Effector CD4-positive, alpha-beta T cell (primary cell): ENCODE measurements at regions not wholly inside any gene's neighbourhood (a gene's known extent, or its start where the extent isn't known, plus 50 kb on each side); places are given as distances from the start of the nearest gene placed in this dataset.
"Not testable (repeated sequence)": the region's sequence is repeated elsewhere in the genome, so short reads cannot be mapped to it uniquely, and the experiment has no call there.

ENCODE experiments used
- DNase-seq: peaks from one replicate; pipeline ENCODE4 v3.0.0-alpha.2; 2020

DNA sequence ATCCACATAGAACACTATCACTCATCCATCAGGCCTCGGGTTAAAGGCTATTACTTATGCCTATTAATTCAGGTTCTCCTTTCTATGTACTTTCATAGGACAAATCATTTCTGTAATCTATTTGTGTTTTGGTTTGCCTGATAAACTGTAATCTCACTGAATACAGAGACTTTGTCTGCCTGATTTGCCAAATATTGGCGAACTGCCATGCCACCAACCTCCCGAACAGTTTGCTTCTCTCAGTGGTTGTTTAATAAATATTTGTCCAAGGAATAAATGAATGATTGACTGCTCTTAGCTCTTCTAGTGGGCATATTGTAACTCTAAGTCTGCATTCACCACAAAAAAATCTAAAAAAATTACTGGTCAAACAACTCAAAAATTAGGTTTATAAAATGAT lies 170.1 kb upstream of the ZFP64 start:
- DNase-seq = no peak

DNA sequence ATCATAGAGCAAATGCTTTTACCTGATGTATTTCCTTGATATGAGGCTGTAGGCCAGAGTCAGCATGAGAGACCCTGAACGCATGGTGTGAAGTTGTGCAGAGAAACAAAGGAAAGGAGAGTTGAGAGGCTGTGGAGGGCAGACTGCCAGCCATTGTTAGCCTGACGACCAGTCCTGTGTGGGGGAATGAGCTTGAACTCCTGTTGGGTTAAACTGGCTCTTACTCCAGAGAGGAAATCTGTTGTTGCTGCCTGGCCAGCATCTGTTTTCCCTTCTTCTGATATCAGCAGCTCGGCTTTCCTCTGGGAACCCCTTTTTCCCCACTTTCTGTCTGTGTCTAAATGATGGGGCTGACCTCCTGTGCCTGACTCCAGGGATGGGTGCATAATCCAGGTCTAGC lies 158.2 kb upstream of the ZFP64 start:
- DNase-seq = no peak

DNA sequence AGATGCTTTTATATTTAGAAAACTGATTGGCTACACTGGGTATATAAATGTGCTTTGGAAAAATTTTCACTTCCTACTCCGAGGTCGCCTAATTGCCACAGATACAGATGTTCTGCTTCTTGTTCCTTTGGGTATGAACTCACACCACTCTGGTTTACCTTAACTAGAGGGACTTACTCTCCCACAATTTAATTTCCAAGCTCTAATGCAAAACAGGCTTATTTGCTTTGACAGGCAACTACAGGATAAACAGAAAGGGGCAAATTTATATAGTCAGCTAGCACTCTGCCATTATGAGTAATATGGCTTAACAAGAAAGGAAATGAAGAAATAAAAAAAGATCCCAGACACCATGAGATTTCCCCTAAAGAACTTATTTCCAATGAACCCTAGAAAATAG lies 156.9 kb upstream of the ZFP64 start:
- no peak for DNase-seq

DNA sequence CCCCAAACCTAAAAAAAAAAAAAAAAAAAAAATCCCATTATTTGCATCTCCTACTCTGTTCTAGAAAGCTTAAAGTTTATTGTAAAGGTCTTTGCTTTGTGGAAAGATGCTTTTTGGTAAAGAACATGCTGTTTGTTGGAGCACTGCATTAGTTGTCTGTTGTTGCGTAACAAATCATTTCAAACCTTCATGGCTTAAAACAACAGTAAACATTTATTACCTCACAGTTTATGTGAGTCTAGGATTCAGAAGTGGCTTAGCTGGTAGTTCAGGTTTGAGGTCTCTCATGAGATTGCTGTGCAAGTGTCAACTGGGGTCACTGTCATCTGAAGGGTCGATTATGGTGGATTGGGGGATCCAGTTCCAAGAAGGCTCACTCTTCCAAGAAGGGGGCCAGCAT lies 155.2 kb upstream of the ZFP64 start:
- DNase-seq = no peak

DNA sequence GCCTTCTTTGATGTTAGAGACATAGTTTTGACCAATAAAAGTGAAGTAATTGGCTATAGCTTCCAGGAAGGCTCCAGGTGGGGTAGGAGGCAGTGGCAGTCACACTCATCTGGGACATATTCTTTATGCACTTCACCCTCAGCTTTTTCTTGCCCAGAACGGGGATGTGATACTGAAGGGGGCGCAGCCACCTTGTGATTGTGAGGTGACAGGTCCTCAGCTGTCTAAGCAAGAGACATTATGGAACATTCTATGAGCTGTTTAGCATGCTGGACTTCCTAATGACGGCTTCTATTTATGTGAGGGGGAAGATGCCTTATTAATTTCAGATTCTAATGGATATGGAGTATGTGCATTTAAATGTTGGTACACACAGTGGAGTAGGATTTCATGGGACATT lies 151.3 kb upstream of the ZFP64 start:
- no peak for DNase-seq

DNA sequence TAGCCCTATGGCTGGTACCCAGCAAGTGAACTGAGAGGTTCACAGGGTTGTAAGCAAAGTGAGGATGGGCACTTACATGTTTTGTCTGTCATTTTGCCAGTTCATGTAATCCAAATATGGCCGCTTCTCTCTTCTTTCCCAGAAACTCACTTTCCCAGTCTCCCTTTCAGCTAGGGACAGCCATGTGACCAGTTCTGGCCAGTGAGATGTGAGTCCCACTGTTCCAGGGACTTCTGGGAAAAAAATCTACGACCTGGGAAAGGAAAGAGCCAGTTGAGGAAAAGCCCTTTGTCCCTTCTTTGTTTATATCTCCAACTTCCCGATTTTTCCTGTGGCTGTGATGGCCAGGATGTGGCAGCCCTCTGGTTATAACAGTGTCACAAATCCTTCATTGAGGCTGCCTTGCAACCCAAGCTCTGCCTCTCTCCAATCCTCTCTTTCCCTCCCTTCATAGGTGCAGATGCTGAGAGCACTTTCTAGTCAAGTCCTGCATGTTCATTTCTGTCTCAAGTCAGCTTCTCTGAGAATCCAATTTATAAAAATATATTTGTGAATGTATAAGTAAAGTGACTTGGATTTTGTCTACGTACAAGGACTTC lies 148.6 kb upstream of the ZFP64 start:
- DNase-seq = no peak

DNA sequence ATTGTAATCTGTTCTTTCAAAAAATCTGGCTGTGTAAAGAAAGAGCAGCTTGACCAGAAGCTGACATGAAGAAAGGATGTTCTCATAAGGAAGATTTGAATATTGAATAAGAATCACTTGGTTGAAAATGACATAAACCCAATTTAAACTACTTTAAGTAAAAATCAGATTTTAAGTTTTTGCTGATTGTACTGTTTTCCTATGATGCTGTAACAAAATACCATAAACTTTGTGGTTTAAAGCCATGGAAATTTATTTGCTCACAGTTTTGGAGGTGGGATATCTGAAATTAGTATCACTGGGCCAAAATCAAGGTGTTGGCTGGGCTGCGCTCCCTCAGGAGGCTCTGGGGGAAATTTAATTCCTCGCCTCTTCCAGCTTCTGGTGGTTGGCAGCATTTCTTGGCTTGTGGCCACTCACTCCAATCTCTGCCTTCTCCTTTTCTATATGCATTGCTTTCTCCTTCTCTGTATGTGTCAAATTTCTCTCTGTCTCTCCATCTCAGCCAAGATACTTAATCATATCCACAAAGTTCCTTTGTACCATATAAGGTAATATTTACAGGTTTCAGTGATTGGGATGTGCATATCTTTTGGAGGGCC lies 141.2 kb upstream of the ZFP64 start:
- no peak for DNase-seq

DNA sequence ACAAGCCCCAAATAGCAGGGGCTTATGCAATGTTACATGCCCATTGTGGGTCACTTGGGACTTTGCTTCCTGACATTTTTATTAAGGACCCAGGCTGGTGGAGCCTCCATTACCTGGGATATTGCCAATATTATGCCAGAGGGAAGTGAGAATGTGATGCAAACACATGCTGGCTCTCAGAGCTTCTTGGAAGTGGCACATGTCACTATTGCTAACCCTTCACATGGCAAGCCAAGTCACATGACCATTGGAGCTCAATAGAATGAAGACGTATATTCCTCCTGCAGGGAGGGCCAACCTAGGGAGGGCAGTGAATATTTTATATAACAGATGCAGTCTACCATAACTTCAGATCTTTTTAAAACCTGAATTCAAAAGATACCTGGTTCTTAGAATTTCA lies 140.7 kb upstream of the ZFP64 start:
- no peak for DNase-seq

DNA sequence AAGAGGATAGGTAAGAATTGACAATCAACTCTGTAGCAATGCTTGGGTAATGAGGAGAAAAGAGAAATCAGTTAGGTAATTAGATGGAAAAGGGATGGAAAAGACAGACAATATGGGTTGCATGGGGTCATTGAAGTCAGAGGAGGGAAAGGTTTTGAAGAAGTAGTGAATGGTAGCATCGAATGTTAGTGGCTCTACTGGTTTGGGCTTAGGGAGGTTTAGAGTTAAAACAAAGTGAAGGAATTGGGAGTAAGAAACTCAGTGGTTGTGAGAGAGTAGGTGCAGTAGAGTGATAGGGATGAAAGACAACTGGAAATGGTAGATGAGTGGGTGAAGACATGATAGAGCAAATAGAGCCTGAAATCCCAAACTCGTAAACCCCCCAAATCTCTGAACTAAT lies 140.1 kb upstream of the ZFP64 start:
- DNase-seq = no peak

DNA sequence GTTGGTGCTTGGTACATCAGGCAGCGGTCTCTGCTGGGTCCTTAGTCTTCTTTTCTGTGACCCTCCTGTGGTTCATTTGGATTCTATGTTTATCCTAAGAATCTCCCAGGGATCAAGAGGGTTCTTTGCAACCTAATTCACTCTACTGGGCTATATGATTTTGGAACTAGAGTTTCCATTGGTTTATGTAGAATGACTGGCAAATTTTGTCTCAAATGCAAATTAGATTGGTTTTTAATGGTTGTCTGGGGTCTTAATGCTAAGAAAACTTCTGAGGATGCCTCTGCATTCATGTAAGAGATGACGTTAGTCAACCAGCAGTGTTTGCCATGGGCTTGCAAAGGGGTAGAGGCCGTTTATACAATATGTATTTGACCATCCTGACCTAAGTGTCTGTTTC lies 129.8 kb upstream of the ZFP64 start:
- DNase-seq = no peak

DNA sequence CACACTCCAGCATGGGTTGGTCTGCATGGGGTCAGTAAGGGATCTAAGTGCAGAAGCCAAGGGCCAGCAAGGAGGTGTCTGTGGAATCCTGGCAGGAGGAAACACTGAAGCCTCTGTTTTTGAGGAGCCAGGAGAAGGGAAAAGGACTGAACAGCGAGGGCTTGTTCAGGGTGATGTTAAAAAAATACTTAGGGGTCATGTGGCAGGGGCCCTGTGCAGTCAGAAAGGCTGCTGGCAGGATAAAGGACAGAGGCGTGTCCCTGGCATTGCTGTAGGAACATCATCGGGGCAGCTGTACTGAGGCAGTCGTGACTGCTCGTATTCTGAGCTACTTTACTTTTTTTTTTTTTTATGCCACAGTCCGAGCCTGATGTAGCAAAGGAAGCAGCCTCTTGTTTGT lies 127.1 kb upstream of the ZFP64 start:
- DNase-seq = no peak

DNA sequence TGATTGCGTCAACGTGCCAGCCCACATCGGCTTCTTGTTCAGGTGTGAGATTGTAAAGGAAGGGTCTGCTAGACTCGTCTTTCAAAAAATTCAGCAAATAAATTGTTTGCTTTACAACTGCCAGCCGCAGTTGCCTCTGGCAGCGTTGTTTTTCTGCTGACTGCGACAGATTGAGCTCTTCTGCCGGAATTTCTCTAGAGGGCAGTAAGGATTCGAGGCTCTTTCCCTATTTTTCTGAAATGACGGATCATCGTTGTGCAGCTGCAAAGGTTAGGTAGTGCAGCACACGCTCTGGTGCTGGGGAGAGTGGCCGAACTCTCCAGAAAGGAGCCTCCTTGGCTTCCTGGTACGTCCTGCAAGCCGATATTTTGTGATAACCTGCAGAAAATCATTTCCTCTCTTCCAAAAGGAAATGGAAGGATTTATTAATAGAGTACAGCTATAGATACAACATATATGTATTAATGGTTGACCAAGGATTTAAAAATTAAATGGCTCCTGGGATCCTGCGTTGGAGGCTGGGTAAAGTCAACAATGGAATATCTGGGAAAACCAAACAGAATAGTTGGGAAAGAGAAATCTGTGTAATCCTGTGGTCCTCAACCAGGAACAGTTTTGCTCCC lies 121.9 kb upstream of the ZFP64 start:
- no peak for DNase-seq

DNA sequence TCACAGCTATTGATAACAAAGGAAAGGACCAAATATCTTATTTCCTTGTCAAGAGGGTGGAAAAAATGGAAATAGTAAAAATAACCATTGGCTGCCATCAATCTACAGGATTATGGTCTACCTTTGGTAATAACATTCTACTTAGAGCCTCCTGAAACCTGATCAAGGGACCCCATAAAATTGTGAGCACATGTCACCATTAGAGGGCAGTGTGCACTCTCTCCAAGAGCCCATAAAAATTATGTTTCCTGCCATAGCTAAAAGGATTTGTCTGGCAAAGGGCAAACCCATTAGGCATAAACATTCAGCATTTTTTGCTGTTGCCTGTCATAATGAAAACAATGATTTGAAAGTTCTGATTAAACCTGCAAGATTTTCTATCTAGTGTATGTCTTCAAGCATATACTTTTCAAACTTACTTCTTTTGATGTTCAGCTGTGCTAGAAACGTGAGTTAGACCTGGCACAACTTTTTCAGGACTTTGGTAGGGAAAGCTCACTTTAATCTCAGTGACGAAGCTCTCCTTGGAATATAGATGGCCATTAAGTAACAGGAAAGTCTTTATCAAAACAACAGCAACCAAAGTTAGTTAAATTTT lies 120.7 kb upstream of the ZFP64 start:
- peak; percentile 30 for DNase-seq

DNA sequence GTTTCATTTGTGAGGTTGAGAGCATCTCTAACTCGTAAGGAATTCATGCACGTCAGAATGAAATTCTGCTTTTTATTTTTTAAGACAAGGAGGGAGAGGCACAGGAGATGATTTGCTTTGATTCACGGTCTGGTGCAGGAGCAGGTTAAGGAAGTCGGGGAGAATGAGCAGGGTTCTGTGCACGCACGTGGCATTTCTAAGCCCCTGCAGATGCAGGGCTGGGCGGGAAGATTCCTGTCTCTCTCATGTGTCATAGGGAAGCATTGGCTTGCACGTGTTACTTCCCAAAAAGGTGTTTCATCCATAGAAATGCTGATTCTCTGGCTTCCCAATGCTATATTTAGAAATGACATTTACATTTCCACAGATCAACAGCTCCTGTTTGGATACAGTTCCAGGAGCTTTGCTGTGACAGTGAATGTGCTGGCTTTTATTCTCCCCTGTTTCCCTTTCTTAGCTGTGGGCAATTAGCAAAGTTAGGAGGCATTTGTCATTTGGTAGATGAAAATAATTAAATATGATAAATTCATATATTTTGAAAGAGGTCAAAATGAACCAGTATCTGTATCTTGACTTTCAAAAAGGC lies 119.7 kb upstream of the ZFP64 start:
- no peak for DNase-seq

DNA sequence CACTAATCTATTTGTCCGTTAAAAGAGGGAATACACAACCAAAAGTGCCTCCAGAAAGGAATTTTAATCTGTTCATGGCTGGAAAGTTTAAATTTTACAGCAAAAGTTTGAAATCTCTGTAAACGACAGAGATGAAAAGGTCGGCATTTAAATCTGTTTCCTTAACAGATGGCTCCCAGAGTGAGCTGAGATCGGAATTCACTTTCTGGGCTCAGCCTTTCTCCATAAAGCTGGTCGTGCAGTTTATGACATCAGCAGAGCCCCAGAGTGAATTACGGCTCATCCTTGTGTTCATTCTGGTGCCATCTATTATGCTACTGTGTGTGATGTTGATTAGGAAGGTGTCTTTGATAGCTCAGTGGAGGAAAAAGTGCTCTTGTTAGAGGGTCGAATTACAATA lies 117.6 kb upstream of the ZFP64 start:
- no peak for DNase-seq

DNA sequence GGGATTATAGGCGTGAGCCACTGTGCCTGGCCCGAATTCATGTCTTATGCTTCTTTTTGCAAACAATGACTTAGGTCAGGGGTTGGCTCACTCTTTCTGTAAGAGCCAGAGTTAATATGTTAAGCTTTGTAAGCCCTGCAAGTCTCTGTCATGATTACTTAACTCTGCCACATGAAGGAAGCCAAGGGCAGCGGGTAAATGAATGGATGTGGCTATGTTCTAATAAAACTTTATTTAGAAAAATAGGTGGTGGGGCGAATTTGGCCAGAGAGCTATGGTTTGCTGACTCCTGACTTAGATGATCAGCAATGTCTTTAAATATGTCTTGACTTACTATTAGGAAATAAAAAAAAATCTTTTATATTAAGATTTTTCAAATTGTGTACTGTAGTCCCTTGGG lies 114.9 kb upstream of the ZFP64 start:
- no peak for DNase-seq

DNA sequence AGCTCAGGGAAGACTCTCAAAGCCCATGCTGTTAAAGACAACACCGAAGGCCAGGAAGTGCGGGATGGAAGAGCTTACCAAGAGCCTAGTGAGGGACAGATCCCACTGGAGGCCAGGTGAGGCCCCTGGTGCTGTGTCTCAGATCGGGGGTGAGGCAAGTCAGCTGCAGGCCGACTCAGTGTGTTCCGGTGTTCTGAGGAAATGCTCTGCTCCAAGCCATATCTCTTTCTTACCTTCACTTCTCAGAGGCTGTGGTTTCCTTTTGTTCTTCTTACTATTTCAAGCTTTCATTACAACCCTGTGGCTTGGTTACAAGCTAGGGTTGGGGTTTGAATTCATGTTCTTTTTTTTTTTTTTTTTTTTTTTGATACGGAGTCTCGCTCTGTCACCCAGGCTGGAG lies 114.3 kb upstream of the ZFP64 start:
- DNase-seq = no peak

DNA sequence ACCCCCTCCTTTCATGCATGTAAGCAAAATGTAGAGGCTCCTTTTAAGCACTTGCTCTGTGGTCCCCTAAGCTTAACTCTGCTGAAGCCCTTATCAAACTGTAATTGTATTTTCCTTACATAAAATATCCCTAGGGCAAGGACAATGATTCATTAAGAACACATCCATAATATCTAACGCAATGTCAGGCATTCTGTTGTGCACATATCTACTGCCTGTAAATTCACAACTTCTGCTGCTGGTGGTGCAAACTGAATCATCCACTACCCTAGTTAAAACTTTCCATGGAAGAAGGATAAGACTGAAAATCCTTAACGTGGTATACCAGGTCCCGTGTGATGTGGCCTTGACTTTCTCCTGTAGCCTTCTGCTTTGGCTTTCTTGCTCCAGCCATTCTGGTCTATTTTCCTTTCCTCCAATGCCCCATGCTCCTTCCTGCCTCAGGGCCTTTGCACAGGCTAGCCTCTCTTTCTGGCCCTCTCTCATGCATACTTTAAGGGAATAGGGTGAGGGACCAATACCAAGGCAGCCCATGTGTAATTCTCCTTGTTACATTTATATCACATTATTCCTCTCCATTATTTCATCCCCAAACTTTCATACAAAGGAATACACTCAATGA lies 113.6 kb upstream of the ZFP64 start:
- DNase-seq = no peak

DNA sequence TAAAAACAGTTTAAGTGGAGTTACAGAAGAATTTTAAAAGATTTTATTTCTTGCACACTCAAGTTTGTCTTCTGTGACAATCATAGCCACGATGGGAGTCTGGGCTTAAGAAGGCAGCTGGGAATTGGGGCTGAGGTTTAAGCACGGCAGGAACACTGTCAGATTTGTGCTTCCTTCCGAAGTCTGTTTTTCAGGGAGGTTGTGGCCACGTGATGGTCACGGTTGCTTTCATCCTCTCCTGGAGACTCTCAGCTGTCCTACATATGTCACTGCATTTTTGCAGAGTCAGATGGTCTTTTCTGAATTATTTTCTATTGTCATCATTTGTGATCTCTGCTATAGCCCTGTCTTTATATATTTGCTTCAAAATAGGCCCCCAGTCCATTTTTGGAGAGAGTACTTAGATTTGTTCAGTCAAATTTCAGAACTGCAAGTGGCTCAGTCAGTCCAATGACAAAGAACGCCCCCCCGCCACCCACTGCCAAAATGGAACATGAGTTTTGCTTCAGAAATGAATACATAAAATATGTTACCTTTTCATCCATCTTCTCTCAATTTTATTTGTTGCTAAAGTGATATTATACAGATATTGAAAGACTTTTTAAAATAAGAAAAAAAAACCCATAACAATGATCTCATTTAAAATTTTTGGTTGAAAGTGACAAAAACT lies 111.8 kb upstream of the ZFP64 start:
- no peak for DNase-seq

DNA sequence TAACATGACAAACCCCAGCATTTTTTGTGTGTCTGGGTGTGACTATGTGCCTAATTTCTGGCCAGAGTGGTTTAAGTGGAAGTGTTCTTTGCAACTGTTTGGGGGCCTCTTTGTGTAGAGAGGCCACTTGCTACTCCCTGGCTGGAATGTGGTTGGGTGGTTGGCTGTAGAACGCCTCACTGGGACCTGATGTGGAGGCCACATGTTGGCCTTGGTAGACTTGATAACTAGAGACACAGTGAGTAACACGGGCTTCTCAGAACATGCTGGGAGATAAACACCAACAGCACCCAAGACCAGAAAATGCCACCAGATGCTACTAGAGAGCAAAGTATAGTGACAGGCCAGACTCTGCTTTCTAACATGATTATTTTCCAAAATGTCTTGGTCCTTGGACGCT lies 111.2 kb upstream of the ZFP64 start:
- no peak for DNase-seq

DNA sequence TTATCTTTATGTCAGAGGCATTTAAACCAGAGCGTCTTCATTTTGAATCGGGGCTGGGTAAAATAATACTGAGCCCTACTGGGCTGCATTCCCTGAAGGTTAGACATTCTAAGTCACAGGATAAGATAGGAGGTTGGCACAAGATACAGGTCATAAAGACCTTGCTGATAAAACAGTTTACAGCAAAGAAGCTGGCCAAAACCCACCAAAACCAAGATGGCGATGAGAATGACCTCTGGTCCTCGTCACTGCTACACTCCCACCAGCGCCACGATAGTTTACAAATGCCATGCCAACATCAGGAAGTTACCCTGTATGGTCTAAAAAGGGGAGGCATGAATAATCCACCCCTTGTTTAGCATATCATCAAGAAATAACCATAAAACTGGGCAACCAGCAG lies 110.5 kb upstream of the ZFP64 start:
- not testable (repeated sequence) for DNase-seq

DNA sequence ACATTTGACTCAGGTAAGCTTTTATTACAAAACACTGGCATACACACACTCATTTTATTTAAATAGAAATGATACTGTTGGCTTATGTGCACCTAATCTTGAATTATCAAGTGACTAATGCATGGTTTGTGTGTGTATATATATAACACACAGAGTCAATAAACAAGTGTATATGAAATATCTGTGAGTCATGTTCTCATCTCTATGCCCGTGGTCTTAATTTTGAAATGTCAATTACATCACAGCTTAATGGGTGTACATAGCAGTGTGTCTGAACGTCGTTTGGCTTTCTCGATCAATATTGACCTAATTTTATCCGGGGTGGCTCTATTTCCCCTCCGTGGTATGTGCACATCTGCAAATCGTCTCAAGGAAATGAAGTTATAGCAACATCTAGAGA lies 104.0 kb upstream of the ZFP64 start:
- no peak for DNase-seq

DNA sequence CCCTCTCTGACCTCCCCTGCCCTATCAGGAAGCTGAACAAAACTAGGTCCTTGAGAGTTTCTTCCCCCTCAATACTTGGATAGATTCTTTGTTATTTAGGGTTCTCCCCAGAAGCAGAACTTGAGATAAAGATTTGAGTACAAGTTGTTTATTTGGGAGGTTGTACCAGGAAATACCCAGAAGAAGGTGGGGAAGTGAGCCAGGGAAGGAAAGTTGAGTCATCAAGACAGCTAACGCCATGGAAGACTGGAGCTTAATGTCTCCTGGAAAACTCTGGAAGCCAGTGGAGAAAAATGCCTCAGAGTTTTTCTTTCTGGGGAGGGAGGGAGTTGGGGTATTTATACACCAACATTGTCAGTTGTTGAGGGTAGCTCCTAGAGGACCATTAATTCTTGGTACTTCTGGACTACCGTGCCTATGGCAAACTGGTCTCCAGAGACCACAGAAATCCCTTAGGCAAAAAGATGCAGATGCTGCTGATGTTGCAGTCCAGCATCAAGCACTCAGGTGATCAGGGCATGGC lies 102.6 kb upstream of the ZFP64 start:
- DNase-seq = no peak
